Uterus (tissue), 3 donors: ENCODE measurements at regions not wholly inside any gene's neighbourhood (a gene's known extent, or its start where the extent isn't known, plus 50 kb on each side); places are given as distances from the start of the nearest gene placed in this dataset.

ENCODE experiments used
- DNase-seq, 2 donors: peaks; one replicate each; pipeline ENCODE4 v3.0.0-alpha.2; 2019 to 2020
- H3K27ac ChIP-seq, 2 donors: fragments of 200-600 bp; sonication (generic); 1 replicate in 1 of 2; 2 replicates in 1 of 2; pipeline ENCODE4 v1.5.1; 2016 to 2018
- H3K27me3 ChIP-seq, 2 donors: fragments of 200-600 bp; sonication (generic); one replicate each; pipeline ENCODE4 v1.5.1; 2018 to 2019; ENCODE audit warnings: control low read depth in 1 of 2
- H3K36me3 ChIP-seq, 2 donors: fragments of 200-600 bp; sonication (generic); one replicate each; pipeline ENCODE4 v1.5.1; 2019; ENCODE audit warnings: control low read depth in 1 of 2
- H3K4me1 ChIP-seq, 2 donors: fragments of 200-600 bp; sonication (generic); one replicate each; pipeline ENCODE4 v1.5.1; 2018 to 2019; ENCODE audit warnings: control low read depth in 1 of 2
- H3K4me3 ChIP-seq, 2 donors: fragments of 200-600 bp; sonication (generic); 1 replicate in 1 of 2; 2 replicates in 1 of 2; pipeline ENCODE4 v1.5.1; 2018 to 2019; ENCODE audit warnings: mild to moderate bottlenecking in 1 of 2
- H3K9me3 ChIP-seq, 2 donors: fragments of 200-600 bp; sonication (generic); one replicate each; pipeline ENCODE4 v1.5.1; 2019; ENCODE audit warnings: control low read depth in 1 of 2
- CTCF ChIP-seq, 4 experiments: fragments of 200-600 bp in 2 of 4; fragments of 450-650 bp in 2 of 4; sonication (generic) in 2 of 4; IDR thresholded peaks; one replicate each; pipeline ENCODE4 v1.5.1; 2016 to 2019; ENCODE audit warnings: antibody characterized with exemption in 4 of 4, mild to moderate bottlenecking in 2 of 4, moderate library complexity in 1 of 4
- POLR2A ChIP-seq, 2 donors: fragments of 450-650 bp; IDR thresholded peaks; one replicate each; pipeline ENCODE4 v1.6.1; 2016; ENCODE audit warnings: antibody characterized with exemption in 2 of 2, mild to moderate bottlenecking in 1 of 2, moderate library complexity in 1 of 2
- intact Hi-C: fragments of 100-400 bp; cut with DNase I; formaldehyde crosslinking; loops from one replicate; pipeline ENCODE4 v1.15.1; 2023; ENCODE audit warnings: low total_unique reads
- donor health status: DM: yes; HTN: yes; CAD: no.

GRCh38 chr11:106275151-106275550, 197.7 kb downstream of the AASDHPPT start:
- no peak overlapping the region for H3K4me3 ChIP-seq
- H3K36me3 ChIP-seq = no peaks in the 10 kb centered on the region
- H3K9me3 ChIP-seq = no peaks in the 10 kb centered on the region
- no peak for DNase-seq
- no peak overlapping the region for H3K27ac ChIP-seq
- H3K4me1 ChIP-seq = no peaks in the 10 kb centered on the region
- intact Hi-C loops = no loop called here
- H3K27me3 ChIP-seq = no peaks in the 10 kb centered on the region
- TF ChIP-seq CTCF (IDR thresholded peaks at IDR 0.05) (no peak), POLR2A (IDR thresholded peaks at IDR 0.05) (no peak)

- H3K27ac ChIP-seq = no peak overlapping the region
- no peaks in the 10 kb centered on the region for H3K9me3 ChIP-seq
- H3K27me3 ChIP-seq = no peaks in the 10 kb centered on the region
- no peak overlapping the region for H3K4me3 ChIP-seq
- DNase-seq = no peak
- no peaks in the 10 kb centered on the region for H3K36me3 ChIP-seq
- H3K4me1 ChIP-seq = no peaks in the 10 kb centered on the region
- no peak for TF ChIP-seq CTCF (IDR thresholded peaks at IDR 0.05)
- no peak for TF ChIP-seq POLR2A (IDR thresholded peaks at IDR 0.05)
- intact Hi-C loops = no loop called here
Observed at GRCh38 chr11:106276126-106276525, 198.7 kb downstream of the AASDHPPT start.

GRCh38 chr11:106276859-106277436, 199.5 kb downstream of the AASDHPPT start:
- Histone ChIP-seq H3K4me1 (no peaks in the 10 kb centered on the region), H3K9me3 (no peaks in the 10 kb centered on the region), H3K4me3 (no peak overlapping the region), H3K27me3 (no peaks in the 10 kb centered on the region), H3K27ac (no peak overlapping the region), H3K36me3 (no peaks in the 10 kb centered on the region)
- intact Hi-C loops = no loop called here
- TF ChIP-seq POLR2A (IDR thresholded peaks at IDR 0.05) = no peak
- TF ChIP-seq CTCF (IDR thresholded peaks at IDR 0.05) = no peak
- no peak for DNase-seq

- no peak for TF ChIP-seq POLR2A (IDR thresholded peaks at IDR 0.05)
- TF ChIP-seq CTCF (IDR thresholded peaks at IDR 0.05) = no peak
- H3K27me3 ChIP-seq = no peaks in the 10 kb centered on the region
- no peaks in the 10 kb centered on the region for H3K36me3 ChIP-seq
- no peaks in the 10 kb centered on the region for H3K4me1 ChIP-seq
- no peak overlapping the region for H3K4me3 ChIP-seq
- no peak for DNase-seq
- no peaks in the 10 kb centered on the region for H3K9me3 ChIP-seq
- intact Hi-C loops = no loop called here
- no peak overlapping the region for H3K27ac ChIP-seq
Observed at GRCh38 chr11:106277484-106277883, 200.0 kb downstream of the AASDHPPT start.

- Histone ChIP-seq H3K4me3 (no peak overlapping the region), H3K27me3 (no peaks in the 10 kb centered on the region), H3K27ac (no peak overlapping the region), H3K9me3 (no peaks in the 10 kb centered on the region), H3K36me3 (no peaks in the 10 kb centered on the region), H3K4me1 (no peaks in the 10 kb centered on the region)
- intact Hi-C loops = no loop called here
- no peak for DNase-seq
- no peak for TF ChIP-seq POLR2A (IDR thresholded peaks at IDR 0.05)
- no peak for TF ChIP-seq CTCF (IDR thresholded peaks at IDR 0.05)
Observed at GRCh38 chr11:106278391-106278790, 200.9 kb downstream of the AASDHPPT start.
